ENCODE measurements at regions not wholly inside any gene's neighbourhood (a gene's known extent, or its start where the extent isn't known, plus 50 kb on each side); places are given as distances from the start of the nearest gene placed in this dataset.

- TF ChIP-seq CTCF (conservative IDR thresholded peaks at IDR 0.05), result no peak
- no peak overlapping the region for H3K27ac ChIP-seq
These were observed 432.6 kb downstream of the SATB2 start for GRCh38 chr2:199025146-199025545.

GRCh38 chr2:199024224-199024623 lies 433.5 kb downstream of the SATB2 start:
- no peak for TF ChIP-seq CTCF (conservative IDR thresholded peaks at IDR 0.05)
- no peak overlapping the region for H3K27ac ChIP-seq

GRCh38 chr2:199019898-199020507 lies 437.7 kb downstream of the SATB2 start:
- H3K27ac ChIP-seq, result no peak overlapping the region
- peak; percentile 47 for TF ChIP-seq CTCF (conservative IDR thresholded peaks at IDR 0.05)

- no peak overlapping the region for H3K27ac ChIP-seq
- no peak for TF ChIP-seq CTCF (conservative IDR thresholded peaks at IDR 0.05)
These were observed 438.9 kb downstream of the SATB2 start for GRCh38 chr2:199018826-199019225.

- no peak overlapping the region for H3K27ac ChIP-seq
- TF ChIP-seq CTCF (conservative IDR thresholded peaks at IDR 0.05), result no peak
These were observed 442.7 kb downstream of the SATB2 start for GRCh38 chr2:199015072-199015471.

- no peak overlapping the region for H3K27ac ChIP-seq
- no peak for TF ChIP-seq CTCF (conservative IDR thresholded peaks at IDR 0.05)
These were observed 443.5 kb downstream of the SATB2 start for GRCh38 chr2:199014226-199014625.

GRCh38 chr2:199011908-199012307 lies 445.8 kb downstream of the SATB2 start:
- no peak overlapping the region for H3K27ac ChIP-seq
- TF ChIP-seq CTCF (conservative IDR thresholded peaks at IDR 0.05), result no peak
